ENCODE measurements at regions not wholly inside any gene's neighbourhood (a gene's known extent, or its start where the extent isn't known, plus 50 kb on each side); places are given as distances from the start of the nearest gene placed in this dataset.

- no peak for TF ChIP-seq CTCF (conservative IDR thresholded peaks at IDR 0.05 in 1 of 2, IDR thresholded peaks at IDR 0.05 in 1 of 2; ENCODE audit: low read depth in 1 of 2, low read length in 2 of 2)
- TF ChIP-seq EZH2 (IDR thresholded peaks at IDR 0.05; ENCODE audit: low read length, missing control alignments), result no peak
Measured at GRCh38 chr12:60930151-60930550, 1330.1 kb upstream of the USP15 start.

Data from fibroblast of lung (primary cell).